HG03442 (cell line): ENCODE measurements at regions not wholly inside any gene's neighbourhood (a gene's known extent, or its start where the extent isn't known, plus 50 kb on each side); places are given as distances from the start of the nearest gene placed in this dataset.

Experiments used
- ATAC-seq: cut with Tn5 transposase; IDR thresholded peaks from one replicate; pipeline ENCODE4 v1.9.1; 2021; ENCODE audit warnings: mild to moderate bottlenecking, moderate library complexity; ENCODE audit not compliant: unreplicated experiment

DNA sequence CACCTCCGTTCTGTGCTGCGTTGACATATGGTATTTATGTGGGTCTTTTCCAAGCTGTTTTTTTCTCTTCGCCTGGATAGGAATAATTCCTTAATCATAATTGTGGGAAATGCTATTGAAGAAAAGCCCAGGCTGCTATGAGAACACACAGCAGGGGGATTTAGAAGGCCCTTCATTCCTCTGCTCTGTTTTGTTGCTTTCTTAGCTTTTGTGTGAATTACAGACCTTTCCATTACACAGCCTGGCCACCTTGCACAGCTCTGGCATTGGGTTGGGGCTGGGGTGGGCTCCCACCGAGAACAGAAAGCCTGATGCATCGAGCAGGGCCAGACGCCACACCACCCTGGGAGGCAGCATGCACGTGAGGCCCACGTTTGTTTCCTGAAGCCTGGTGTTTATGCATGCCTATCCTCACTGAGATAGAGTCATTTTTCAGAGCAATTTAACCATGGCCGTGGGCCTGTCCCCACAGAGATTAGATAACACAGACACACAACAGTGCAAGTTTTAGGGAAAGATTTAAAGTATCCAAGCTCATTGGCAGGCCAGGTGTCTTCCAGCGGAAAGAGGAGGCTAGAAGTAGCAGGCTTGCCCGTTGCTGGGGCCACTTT is 287.6 kb upstream of the PWP1 start:
- ATAC-seq, result no peak

DNA sequence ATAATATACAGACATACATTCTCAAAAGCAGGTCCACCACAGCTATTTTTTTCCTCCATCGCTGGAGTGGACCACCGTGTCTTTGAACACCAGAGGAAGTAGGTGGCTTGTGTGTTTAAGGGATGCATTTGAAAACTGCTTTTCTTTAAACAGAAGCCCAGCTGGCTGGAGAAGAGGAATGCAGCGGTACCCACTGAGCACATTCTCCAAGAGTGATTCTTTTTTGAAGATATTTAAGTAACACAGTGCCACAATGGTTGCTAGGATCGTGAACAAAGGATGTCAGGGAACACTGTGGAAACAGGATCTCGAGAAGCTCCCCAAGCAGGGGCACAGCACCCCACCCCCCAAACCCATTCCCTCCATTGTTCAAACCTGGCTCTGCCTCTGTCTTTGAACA is 286.6 kb upstream of the PWP1 start:
- ATAC-seq, result no peak

GRCh38 chr12:107400686-107401447 is 284.7 kb upstream of the PWP1 start:
- ATAC-seq, result no peak

DNA sequence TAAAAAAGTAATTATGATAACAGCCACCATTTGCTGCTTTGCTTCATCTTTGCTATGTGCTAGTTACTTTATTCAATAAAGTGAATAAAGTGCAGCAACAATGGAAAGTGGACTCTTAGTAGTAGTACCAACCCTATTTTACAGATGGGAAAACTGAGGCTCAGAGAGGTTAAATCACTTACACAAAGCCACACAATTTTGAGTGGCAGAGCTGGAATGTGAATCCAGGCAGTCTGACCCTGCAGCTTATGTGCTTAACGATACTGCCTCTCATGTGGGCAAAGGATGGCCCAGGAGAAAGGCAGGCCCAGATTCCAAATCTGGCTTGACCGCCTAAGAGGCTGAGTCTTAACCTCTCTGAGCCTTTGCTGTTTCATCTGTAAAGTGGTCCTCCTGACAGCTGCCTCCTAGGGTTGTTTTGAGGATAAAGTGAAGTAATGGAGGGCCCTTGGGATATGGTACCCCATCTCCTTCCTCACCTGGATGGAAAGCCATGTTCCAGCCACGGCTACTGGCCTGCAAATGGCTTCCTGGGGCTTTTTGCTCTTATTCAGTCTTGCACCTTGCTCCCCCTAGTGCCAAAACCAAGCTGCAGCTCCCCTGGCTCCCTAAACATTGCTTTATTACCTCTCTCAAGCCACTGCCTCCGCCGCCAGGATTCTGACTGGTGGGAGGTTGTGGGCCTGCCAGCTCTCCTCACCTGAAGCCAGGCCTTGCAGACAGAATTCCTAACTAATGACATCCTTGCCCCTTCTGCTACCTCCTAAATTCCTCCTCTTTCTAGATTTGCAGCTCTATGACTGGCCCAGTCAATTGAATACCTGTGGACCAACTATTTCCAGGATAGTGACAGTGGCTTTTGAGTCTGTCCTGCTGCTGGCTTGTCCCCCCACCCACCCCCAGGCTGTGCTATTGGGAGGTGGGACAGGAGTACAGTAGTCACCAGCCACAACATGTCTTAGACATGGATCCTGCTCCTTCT is 283.3 kb upstream of the PWP1 start:
- no peak for ATAC-seq

DNA sequence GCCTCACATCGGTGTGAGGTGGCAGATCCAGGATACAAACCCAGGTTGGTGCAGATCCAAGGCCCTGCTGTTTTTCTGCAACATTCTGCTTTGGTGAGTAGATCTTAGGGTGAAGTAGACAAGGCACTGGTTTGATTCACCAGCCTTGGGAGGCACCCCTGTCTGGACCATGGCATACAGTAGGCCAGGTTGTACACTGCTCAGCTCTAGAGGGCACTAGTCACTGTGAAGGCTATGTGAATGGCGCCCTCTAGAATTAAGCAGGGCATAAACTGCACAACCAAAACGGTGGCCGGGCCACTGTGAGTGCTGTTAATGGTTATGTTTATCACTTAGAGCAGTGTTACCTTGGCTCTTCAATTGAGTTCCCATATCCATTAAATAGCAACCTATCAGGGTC is 280.6 kb upstream of the PWP1 start:
- no peak for ATAC-seq

DNA sequence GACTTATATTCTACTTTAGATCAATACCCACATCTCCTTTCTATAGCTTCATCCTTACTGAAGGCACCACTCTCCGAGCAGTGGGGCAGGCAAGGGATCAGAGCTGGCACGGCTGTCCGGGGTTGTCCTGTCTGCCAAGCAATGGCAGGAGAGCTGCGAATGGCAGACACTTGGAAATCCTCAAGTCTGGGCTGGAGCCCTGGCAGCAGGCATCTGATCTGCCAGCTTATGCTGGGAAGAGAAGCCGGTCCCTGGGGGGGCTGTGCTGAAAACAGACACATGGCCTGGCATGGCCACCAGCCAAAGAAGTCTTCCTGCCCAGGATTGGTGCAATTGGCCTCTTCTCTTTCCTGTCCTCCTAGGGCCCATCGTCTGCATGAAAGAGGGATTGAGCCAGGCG is 280.2 kb upstream of the PWP1 start:
- no peak for ATAC-seq

- ATAC-seq, result no peak
Observed at GRCh38 chr12:107406932-107407331, 278.7 kb upstream of the PWP1 start.

GRCh38 chr12:107411792-107412535 is 273.6 kb upstream of the PWP1 start:
- ATAC-seq, result no peak

GRCh38 chr12:107415071-107415470 is 270.5 kb upstream of the PWP1 start:
- no peak for ATAC-seq

GRCh38 chr12:107415834-107416233 is 269.8 kb upstream of the PWP1 start:
- no peak for ATAC-seq

DNA sequence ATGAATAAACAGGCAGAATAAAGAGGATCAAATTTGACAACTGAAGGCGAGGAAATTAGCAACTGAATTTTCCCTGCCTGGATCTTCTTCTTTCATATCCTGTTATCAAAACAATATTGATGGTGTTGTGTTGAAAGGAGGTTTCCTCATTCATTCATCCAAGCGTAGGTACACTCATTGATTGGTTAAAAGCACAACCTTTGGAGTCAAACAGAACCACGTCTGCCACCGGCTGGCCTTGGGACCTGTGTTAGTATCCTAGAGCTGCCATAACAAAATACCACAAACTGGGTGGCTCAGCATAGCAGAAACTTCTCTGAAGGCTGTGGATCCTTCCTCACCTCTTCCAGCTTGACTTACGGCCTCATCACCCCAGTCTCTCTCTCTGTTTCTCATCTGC is 268.6 kb upstream of the PWP1 start:
- no peak for ATAC-seq

GRCh38 chr12:107418981-107419380 is 266.6 kb upstream of the PWP1 start:
- ATAC-seq, result no peak

DNA sequence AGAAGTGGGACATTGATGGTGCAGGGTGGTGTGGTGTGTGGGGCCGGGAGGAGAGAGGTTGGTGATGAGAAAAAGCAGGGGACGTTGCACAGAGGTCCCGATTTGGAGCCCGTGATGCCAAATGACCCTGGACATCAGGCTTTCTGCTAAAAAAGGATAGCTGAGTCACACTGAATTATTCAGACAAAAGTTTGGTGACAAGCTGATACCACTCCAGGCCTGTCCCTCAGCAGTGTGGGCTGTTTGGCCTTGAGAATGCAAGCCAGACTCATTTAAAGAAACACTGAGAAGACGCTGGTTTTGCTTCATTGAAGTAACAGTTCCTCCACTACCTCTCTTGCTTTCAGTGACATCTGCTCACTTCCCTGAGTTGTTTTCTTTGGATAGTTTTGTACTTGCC is 262.1 kb upstream of the PWP1 start:
- no peak for ATAC-seq

- ATAC-seq, result no peak
Observed at GRCh38 chr12:107429006-107429705, 256.4 kb upstream of the PWP1 start.

DNA sequence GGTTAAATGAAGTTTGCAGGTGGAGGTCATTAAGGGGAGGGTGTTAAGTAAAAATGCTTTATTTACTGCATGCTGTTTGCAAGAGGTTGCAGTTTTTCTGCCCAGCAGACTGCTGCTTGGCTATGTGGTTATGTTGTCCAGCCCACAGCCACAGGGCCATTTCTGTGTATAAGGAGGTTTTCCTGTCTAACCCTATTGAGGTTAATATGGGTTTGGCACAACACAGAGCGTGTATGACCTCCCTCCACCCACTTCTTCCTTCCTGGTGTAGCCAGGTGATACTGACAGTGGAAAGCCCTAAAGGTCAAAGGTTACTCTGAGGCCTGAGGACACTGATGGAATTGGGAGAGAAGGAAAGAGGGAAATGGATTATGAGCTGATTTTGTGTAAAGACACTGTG is 253.7 kb upstream of the PWP1 start:
- ATAC-seq, result no peak

GRCh38 chr12:107435072-107435471 is 250.5 kb upstream of the PWP1 start:
- no peak for ATAC-seq

DNA sequence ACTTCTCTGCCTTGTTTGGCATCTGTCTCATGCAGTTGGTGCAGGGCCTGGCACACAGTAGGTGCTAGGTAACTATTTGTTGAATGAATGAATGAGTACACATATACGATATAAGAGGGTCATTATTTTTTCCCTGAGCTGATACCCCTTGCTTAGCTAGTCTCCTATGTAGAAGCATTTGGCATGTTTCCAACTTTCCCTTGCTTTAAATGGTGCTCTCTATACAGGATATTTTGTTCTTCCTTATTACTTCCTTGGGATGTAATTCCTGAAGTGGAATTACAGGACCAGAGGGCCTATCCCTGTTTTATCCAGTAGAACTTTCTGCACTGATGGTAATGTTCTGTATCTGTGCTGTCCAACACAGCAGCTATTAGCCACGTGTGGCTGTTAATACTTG is 250.1 kb upstream of the PWP1 start:
- no peak for ATAC-seq

DNA sequence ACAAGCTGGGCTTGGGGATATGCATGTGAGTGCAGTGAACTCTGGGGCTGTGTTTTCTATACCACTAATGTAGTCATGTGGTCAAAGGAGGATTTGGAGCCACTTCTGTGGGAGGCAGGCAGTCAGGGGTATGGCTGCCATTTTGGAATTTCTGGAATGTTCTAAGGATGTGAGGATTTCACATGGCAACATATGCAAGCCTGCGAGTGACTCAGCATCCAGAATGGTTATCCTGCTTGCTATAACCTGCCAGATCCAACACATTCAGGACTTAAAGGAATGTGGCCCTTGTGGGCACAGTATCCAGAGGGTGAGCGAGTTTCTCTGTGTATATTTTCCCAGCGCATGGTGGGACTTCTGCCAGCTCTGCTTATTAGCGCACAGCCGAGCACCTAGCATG is 249.2 kb upstream of the PWP1 start:
- no peak for ATAC-seq

DNA sequence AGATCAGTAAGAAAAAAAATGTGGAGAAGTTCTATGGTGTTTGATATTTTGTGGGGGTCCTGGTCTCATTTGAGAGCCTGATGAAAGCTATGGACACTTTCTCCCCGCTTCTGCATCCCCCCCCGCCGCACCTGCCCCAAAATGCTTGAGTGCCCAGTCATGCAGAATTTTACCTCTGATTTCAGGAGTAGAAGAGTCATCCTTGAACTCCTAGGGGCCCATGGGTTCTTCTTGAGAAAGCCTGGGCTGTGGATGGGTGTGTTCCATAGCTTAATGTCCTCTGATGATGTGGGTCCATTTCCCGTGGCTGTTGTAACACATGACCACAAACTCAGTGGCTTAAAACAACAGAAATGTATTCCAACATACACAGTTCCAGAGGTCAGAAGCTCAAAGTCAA is 248.8 kb upstream of the PWP1 start:
- ATAC-seq, result no peak

GRCh38 chr12:107437954-107438353 is 247.6 kb upstream of the PWP1 start:
- ATAC-seq, result no peak
